ENCODE measurements at regions not wholly inside any gene's neighbourhood (a gene's known extent, or its start where the extent isn't known, plus 50 kb on each side); places are given as distances from the start of the nearest gene placed in this dataset.

DNA sequence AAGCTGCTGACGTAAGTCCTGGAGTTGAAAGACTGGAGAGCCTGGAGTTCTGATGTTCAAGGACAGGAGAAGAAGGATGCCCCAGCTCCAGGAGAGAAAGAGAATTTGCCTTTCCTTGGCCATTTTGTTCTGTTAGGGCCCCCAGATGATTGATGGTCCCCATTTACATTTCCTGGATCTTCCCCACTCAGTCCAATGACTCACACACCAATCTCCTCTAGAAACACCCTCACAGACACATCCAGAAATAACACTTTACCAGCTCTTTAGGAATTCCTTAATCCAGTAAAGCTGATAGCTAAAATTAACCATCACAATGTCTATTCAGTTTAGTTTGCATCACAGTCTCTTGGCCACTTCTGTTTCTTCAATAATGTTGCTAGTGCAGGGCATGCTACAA lies 260.2 kb upstream of the IRAK1BP1 start:
- Histone ChIP-seq H3K4me1 (ENCODE audit: control insufficient read depth, insufficient read depth, low read length) (no peaks in the 10 kb centered on the region), H3K9ac (ENCODE audit: low read length in 2 of 2) (no peak overlapping the region), H3K27me3 (ENCODE audit: control insufficient read depth in 1 of 2, insufficient read depth in 2 of 2, low read length in 2 of 2) (no peaks in the 10 kb centered on the region), H3K4me3 (ENCODE audit: low read length in 2 of 2) (no peak overlapping the region), H3K27ac (ENCODE audit: low read length) (no peak overlapping the region), H3K36me3 (ENCODE audit: control insufficient read depth in 2 of 2, insufficient read depth in 2 of 2, low read length in 2 of 2) (no peaks in the 10 kb centered on the region), H3K9me3 (ENCODE audit: control insufficient read depth in 2 of 2, low read length in 2 of 2) (no peaks in the 10 kb centered on the region)

- H3K36me3 ChIP-seq (ENCODE audit: control insufficient read depth in 2 of 2, insufficient read depth in 2 of 2, low read length in 2 of 2) = no peaks in the 10 kb centered on the region
- H3K9me3 ChIP-seq (ENCODE audit: control insufficient read depth in 2 of 2, low read length in 2 of 2) = no peaks in the 10 kb centered on the region
- H3K4me1 ChIP-seq (ENCODE audit: control insufficient read depth, insufficient read depth, low read length) = no peaks in the 10 kb centered on the region
- H3K9ac ChIP-seq (ENCODE audit: low read length in 2 of 2) = no peak overlapping the region
- H3K27ac ChIP-seq (ENCODE audit: low read length) = no peak overlapping the region
- H3K4me3 ChIP-seq (ENCODE audit: low read length in 2 of 2) = no peak overlapping the region
- H3K27me3 ChIP-seq (ENCODE audit: control insufficient read depth in 1 of 2, insufficient read depth in 2 of 2, low read length in 2 of 2) = no peaks in the 10 kb centered on the region
Observed at GRCh38 chr6:78611102-78611620, 256.2 kb upstream of the IRAK1BP1 start.

DNA sequence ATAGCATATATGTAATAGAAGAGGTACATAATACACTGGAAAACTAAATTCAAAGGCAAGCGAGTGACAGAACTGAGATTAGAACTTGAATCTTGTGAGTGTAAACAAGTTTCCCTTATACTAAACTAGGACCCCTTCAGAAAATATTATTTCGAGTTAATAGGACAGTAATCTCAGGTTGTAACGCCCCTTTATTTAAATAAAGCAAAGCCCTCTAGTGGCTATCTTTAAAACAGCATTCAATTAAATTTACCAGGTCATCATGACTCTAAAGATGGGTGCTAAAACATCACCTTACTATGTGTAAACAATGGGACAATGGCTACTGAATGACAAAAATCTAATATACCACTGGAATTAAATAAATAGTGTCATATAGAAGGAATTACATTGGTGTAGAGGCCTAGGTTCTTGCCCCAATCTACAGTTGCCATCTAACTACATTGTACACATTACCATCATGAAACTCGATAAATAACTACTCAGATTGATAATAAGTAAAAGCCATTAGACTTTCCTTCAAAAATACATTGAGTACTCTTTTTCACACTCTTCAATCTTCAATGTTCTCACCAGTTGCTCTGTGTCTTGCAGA lies 255.4 kb upstream of the IRAK1BP1 start:
- no peaks in the 10 kb centered on the region for H3K27me3 ChIP-seq (ENCODE audit: control insufficient read depth in 1 of 2, insufficient read depth in 2 of 2, low read length in 2 of 2)
- H3K27ac ChIP-seq (ENCODE audit: low read length) = no peak overlapping the region
- no peak overlapping the region for H3K4me3 ChIP-seq (ENCODE audit: low read length in 2 of 2)
- H3K9ac ChIP-seq (ENCODE audit: low read length in 2 of 2) = no peak overlapping the region
- H3K4me1 ChIP-seq (ENCODE audit: control insufficient read depth, insufficient read depth, low read length) = no peaks in the 10 kb centered on the region
- H3K9me3 ChIP-seq (ENCODE audit: control insufficient read depth in 2 of 2, low read length in 2 of 2) = no peaks in the 10 kb centered on the region
- no peaks in the 10 kb centered on the region for H3K36me3 ChIP-seq (ENCODE audit: control insufficient read depth in 2 of 2, insufficient read depth in 2 of 2, low read length in 2 of 2)

DNA sequence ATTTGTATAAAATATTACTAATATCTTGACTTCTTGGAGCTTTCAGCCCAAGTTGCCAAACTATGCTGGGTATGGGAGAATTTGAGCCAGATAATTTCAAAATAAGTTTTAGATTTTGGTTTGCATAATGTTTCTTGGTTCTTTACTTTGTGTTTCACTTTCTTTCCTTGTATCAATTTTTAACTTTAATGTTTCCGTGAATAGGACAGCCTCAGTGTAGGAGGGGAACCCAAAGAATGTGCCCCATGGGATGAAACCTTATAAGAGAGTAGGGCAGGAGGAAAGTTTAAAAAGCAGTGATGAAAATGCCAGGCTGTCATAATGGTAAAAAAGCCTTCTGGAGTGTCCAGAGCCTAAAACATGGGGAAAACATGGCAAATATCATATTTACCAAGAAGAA lies 252.4 kb upstream of the IRAK1BP1 start:
- no peak overlapping the region for H3K27ac ChIP-seq (ENCODE audit: low read length)
- H3K4me3 ChIP-seq (ENCODE audit: low read length in 2 of 2) = no peak overlapping the region

DNA sequence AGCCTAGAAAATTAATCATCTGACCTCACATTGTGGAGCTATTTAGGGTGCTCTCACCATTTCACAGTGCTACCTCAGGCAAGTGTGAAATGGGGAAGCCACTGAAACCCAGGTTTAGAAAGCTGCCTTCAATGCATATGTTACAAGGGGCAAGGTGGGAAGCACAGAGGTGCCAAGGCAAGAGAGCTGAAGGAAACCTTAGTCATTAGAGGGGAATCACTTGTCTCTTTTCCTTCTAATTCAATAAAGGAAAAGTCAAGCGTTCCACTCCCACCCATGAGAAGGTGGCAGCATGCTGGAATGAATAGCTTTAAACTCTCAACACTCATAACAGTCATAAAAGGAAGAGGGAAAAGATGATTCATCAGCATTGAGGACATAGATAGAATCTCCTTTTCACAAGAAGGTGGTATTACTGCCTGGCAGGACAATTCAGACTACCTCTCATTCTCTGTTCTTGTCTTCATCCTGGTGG lies 251.9 kb upstream of the IRAK1BP1 start:
- no peak overlapping the region for H3K9ac ChIP-seq (ENCODE audit: low read length in 2 of 2)
- no peaks in the 10 kb centered on the region for H3K9me3 ChIP-seq (ENCODE audit: control insufficient read depth in 2 of 2, low read length in 2 of 2)
- H3K36me3 ChIP-seq (ENCODE audit: control insufficient read depth in 2 of 2, insufficient read depth in 2 of 2, low read length in 2 of 2) = no peaks in the 10 kb centered on the region
- H3K4me1 ChIP-seq (ENCODE audit: control insufficient read depth, insufficient read depth, low read length) = no peaks in the 10 kb centered on the region
- no peak overlapping the region for H3K27ac ChIP-seq (ENCODE audit: low read length)
- H3K4me3 ChIP-seq (ENCODE audit: low read length in 2 of 2) = no peak overlapping the region
- no peaks in the 10 kb centered on the region for H3K27me3 ChIP-seq (ENCODE audit: control insufficient read depth in 1 of 2, insufficient read depth in 2 of 2, low read length in 2 of 2)

More for the DNA sequence above, 252.4 kb upstream of the IRAK1BP1 start:
- Histone ChIP-seq H3K27me3 (ENCODE audit: control insufficient read depth in 1 of 2, insufficient read depth in 2 of 2, low read length in 2 of 2) (no peaks in the 10 kb centered on the region), H3K4me1 (ENCODE audit: control insufficient read depth, insufficient read depth, low read length) (no peaks in the 10 kb centered on the region), H3K36me3 (ENCODE audit: control insufficient read depth in 2 of 2, insufficient read depth in 2 of 2, low read length in 2 of 2) (no peaks in the 10 kb centered on the region), H3K9me3 (ENCODE audit: control insufficient read depth in 2 of 2, low read length in 2 of 2) (no peaks in the 10 kb centered on the region), H3K9ac (ENCODE audit: low read length in 2 of 2) (no peak overlapping the region)

- Histone ChIP-seq H3K9me3 (ENCODE audit: control insufficient read depth in 2 of 2, low read length in 2 of 2) (no peaks in the 10 kb centered on the region), H3K4me1 (ENCODE audit: control insufficient read depth, insufficient read depth, low read length) (no peaks in the 10 kb centered on the region), H3K27ac (ENCODE audit: low read length) (no peak overlapping the region), H3K27me3 (ENCODE audit: control insufficient read depth in 1 of 2, insufficient read depth in 2 of 2, low read length in 2 of 2) (no peaks in the 10 kb centered on the region), H3K9ac (ENCODE audit: low read length in 2 of 2) (no peak overlapping the region), H3K4me3 (ENCODE audit: low read length in 2 of 2) (no peak overlapping the region), H3K36me3 (ENCODE audit: control insufficient read depth in 2 of 2, insufficient read depth in 2 of 2, low read length in 2 of 2) (no peaks in the 10 kb centered on the region)
Observed at GRCh38 chr6:78618970-78619369, 248.4 kb upstream of the IRAK1BP1 start.

GRCh38 chr6:78623554-78623953 lies 243.8 kb upstream of the IRAK1BP1 start:
- Histone ChIP-seq H3K4me3 (ENCODE audit: low read length in 2 of 2) (no peak overlapping the region), H3K27ac (ENCODE audit: low read length) (no peak overlapping the region), H3K4me1 (ENCODE audit: control insufficient read depth, insufficient read depth, low read length) (no peaks in the 10 kb centered on the region), H3K9ac (ENCODE audit: low read length in 2 of 2) (no peak overlapping the region), H3K27me3 (ENCODE audit: control insufficient read depth in 1 of 2, insufficient read depth in 2 of 2, low read length in 2 of 2) (no peaks in the 10 kb centered on the region), H3K36me3 (ENCODE audit: control insufficient read depth in 2 of 2, insufficient read depth in 2 of 2, low read length in 2 of 2) (no peaks in the 10 kb centered on the region), H3K9me3 (ENCODE audit: control insufficient read depth in 2 of 2, low read length in 2 of 2) (no peaks in the 10 kb centered on the region)

GRCh38 chr6:78629154-78629721 lies 238.1 kb upstream of the IRAK1BP1 start:
- H3K9me3 ChIP-seq (ENCODE audit: control insufficient read depth in 2 of 2, low read length in 2 of 2) = no peaks in the 10 kb centered on the region
- H3K4me3 ChIP-seq (ENCODE audit: low read length in 2 of 2) = peak overlapping the region; percentile 41 to 62
- no peak overlapping the region for H3K9ac ChIP-seq (ENCODE audit: low read length in 2 of 2)
- H3K27ac ChIP-seq (ENCODE audit: low read length) = no peak overlapping the region
- H3K27me3 ChIP-seq (ENCODE audit: control insufficient read depth in 1 of 2, insufficient read depth in 2 of 2, low read length in 2 of 2) = no peaks in the 10 kb centered on the region
- H3K36me3 ChIP-seq (ENCODE audit: control insufficient read depth in 2 of 2, insufficient read depth in 2 of 2, low read length in 2 of 2) = no peaks in the 10 kb centered on the region
- no peaks in the 10 kb centered on the region for H3K4me1 ChIP-seq (ENCODE audit: control insufficient read depth, insufficient read depth, low read length)

DNA sequence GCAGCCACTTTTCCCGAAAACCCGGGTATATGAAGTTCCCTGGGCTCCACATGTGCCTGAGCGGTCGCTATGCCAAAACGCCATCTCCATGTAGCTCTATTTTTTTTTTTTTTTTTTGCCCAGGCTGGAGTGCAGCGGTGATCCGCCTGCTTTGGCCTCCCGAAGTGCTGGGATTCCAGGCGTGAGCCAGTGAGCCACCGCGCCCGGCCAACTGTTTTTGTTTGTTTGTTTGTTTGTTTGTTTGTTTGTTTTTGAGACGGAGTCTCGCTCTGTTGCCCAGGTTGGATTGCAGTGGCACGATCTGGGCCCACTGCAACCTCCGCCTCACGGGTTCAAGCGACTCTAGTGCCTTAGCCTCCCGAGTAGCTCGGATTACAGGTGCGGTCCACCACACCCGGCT lies 237.5 kb upstream of the IRAK1BP1 start:
- H3K9me3 ChIP-seq (ENCODE audit: control insufficient read depth in 2 of 2, low read length in 2 of 2) = no peaks in the 10 kb centered on the region
- H3K9ac ChIP-seq (ENCODE audit: low read length in 2 of 2) = no peak overlapping the region

DNA sequence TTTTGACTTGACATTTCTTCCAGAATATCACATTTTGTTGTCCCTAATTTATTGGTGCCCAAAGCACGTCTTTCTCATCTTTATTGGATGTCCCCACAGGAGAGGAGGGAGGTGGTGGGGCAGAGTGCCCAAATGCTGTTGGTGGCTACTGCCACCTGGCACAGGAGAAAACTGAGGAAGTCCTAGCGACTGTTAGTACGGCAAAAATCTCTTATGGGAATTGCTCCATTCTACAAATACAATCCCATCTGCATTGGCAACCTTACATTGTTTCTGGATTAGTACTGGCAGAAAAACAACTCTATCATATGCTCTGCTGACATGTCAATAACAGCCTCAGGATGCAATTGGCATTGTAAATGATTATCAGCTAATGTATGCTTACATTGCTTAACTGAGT lies 235.4 kb upstream of the IRAK1BP1 start:
- no peak overlapping the region for H3K27ac ChIP-seq (ENCODE audit: low read length)
- no peaks in the 10 kb centered on the region for H3K27me3 ChIP-seq (ENCODE audit: control insufficient read depth in 1 of 2, insufficient read depth in 2 of 2, low read length in 2 of 2)
- no peaks in the 10 kb centered on the region for H3K4me1 ChIP-seq (ENCODE audit: control insufficient read depth, insufficient read depth, low read length)
- no peak overlapping the region for H3K9ac ChIP-seq (ENCODE audit: low read length in 2 of 2)
- no peak overlapping the region for H3K4me3 ChIP-seq (ENCODE audit: low read length in 2 of 2)
- no peaks in the 10 kb centered on the region for H3K36me3 ChIP-seq (ENCODE audit: control insufficient read depth in 2 of 2, insufficient read depth in 2 of 2, low read length in 2 of 2)
- H3K9me3 ChIP-seq (ENCODE audit: control insufficient read depth in 2 of 2, low read length in 2 of 2) = no peaks in the 10 kb centered on the region

More for the DNA sequence above, 237.5 kb upstream of the IRAK1BP1 start:
- no peaks in the 10 kb centered on the region for H3K36me3 ChIP-seq (ENCODE audit: control insufficient read depth in 2 of 2, insufficient read depth in 2 of 2, low read length in 2 of 2)
- H3K27me3 ChIP-seq (ENCODE audit: control insufficient read depth in 1 of 2, insufficient read depth in 2 of 2, low read length in 2 of 2) = no peaks in the 10 kb centered on the region
- H3K4me3 ChIP-seq (ENCODE audit: low read length in 2 of 2) = no peak overlapping the region
- H3K4me1 ChIP-seq (ENCODE audit: control insufficient read depth, insufficient read depth, low read length) = no peaks in the 10 kb centered on the region
- H3K27ac ChIP-seq (ENCODE audit: low read length) = no peak overlapping the region

All from stomach smooth muscle (tissue), 2 donors.